ENCODE measurements at regions not wholly inside any gene's neighbourhood (a gene's known extent, or its start where the extent isn't known, plus 50 kb on each side); places are given as distances from the start of the nearest gene placed in this dataset.

- Histone ChIP-seq H3K36me3 (ENCODE audit: control insufficient read depth in 2 of 2, extremely low read depth in 1 of 2, insufficient read depth in 2 of 2, low read length in 2 of 2) (no peaks in the 10 kb centered on the region), H3K9me1 (ENCODE audit: control insufficient read depth, extremely low read depth, insufficient read depth, low read length) (no peaks in the 10 kb centered on the region), H3K9me3 (ENCODE audit: control insufficient read depth, low read depth, low read length) (no peaks in the 10 kb centered on the region), H3K4me1 (ENCODE audit: control insufficient read depth, extremely low read depth, insufficient read depth, low read length) (no peaks in the 10 kb centered on the region), H3K4me2 (ENCODE audit: control insufficient read depth, extremely low read depth, insufficient read depth, low read depth, low read length) (no peak overlapping the region), H3K4me3 (ENCODE audit: control insufficient read depth in 2 of 3, extremely low read depth in 1 of 3, insufficient read depth in 2 of 3, low read depth in 1 of 3, low read length in 3 of 3) (no peak overlapping the region), H3K9ac (ENCODE audit: control insufficient read depth, extremely low read depth, insufficient read depth, low read length) (no peak overlapping the region), H4K20me1 (ENCODE audit: control insufficient read depth, extremely low read depth, insufficient read depth, low read length) (no peaks in the 10 kb centered on the region), H3K27me3 (ENCODE audit: control insufficient read depth, extremely low read depth, insufficient read depth, low read length) (no peaks in the 10 kb centered on the region), H2AFZ (ENCODE audit: control insufficient read depth, low read length) (no peak overlapping the region), H3K27ac (ENCODE audit: control insufficient read depth, insufficient read depth, low read length) (no peak overlapping the region), H3K79me2 (ENCODE audit: control insufficient read depth, insufficient read depth, low read length) (no peaks in the 10 kb centered on the region)
- DNase-seq (ENCODE audit: low read depth, low spot score) = no peak
- dilution Hi-C loops (cut with MboI; ENCODE audit: extremely low pct_ligation_motif_present, low sequenced_read_pairs) = no loop called here
- TF ChIP-seq EZH2 (IDR thresholded peaks at IDR 0.05; ENCODE audit: low read length) (no peak), CTCF (optimal IDR thresholded peaks at IDR 0.05 in 1 of 3, IDR thresholded peaks at IDR 0.05 in 1 of 3, conservative IDR thresholded peaks at IDR 0.05 in 1 of 3; ENCODE audit: extremely low read depth in 1 of 3, insufficient read depth in 2 of 3, low read length in 3 of 3) (no peak)
- no peak for FAIRE-seq
Observed at GRCh38 chr9:1876891-1877496, 138.2 kb upstream of the SMARCA2 start.

DNA sequence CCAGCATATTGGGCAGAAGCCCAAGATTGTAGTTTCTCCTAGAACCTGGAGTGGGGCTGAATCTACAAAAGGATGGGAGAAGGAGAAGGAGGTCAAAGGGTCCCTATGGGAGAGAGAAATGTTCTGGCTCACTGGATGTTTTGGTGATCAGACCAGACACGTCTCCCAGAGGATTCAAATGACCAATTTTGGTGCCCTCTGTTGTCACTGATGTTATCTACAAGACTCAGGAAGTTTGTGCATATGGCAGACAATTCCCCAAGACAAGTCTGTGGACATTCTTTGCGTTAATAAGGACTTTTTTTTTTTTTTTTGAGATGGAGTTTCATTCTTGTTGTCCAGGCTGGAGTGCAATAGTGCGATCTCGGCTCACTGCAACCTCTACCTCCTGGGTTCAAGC lies 137.2 kb upstream of the SMARCA2 start:
- H3K9me1 ChIP-seq (ENCODE audit: control insufficient read depth, extremely low read depth, insufficient read depth, low read length) = no peaks in the 10 kb centered on the region
- no peaks in the 10 kb centered on the region for H3K4me1 ChIP-seq (ENCODE audit: control insufficient read depth, extremely low read depth, insufficient read depth, low read length)
- no peak overlapping the region for H3K9ac ChIP-seq (ENCODE audit: control insufficient read depth, extremely low read depth, insufficient read depth, low read length)
- no peaks in the 10 kb centered on the region for H4K20me1 ChIP-seq (ENCODE audit: control insufficient read depth, extremely low read depth, insufficient read depth, low read length)
- dilution Hi-C loops (cut with MboI; ENCODE audit: extremely low pct_ligation_motif_present, low sequenced_read_pairs) = no loop called here
- H3K27me3 ChIP-seq (ENCODE audit: control insufficient read depth, extremely low read depth, insufficient read depth, low read length) = no peaks in the 10 kb centered on the region
- no peaks in the 10 kb centered on the region for H3K79me2 ChIP-seq (ENCODE audit: control insufficient read depth, insufficient read depth, low read length)
- H3K36me3 ChIP-seq (ENCODE audit: control insufficient read depth in 2 of 2, extremely low read depth in 1 of 2, insufficient read depth in 2 of 2, low read length in 2 of 2) = no peaks in the 10 kb centered on the region
- H3K4me3 ChIP-seq (ENCODE audit: control insufficient read depth in 2 of 3, extremely low read depth in 1 of 3, insufficient read depth in 2 of 3, low read depth in 1 of 3, low read length in 3 of 3) = no peak overlapping the region
- no peak for FAIRE-seq
- no peak overlapping the region for H2AFZ ChIP-seq (ENCODE audit: control insufficient read depth, low read length)
- no peak overlapping the region for H3K27ac ChIP-seq (ENCODE audit: control insufficient read depth, insufficient read depth, low read length)
- no peaks in the 10 kb centered on the region for H3K9me3 ChIP-seq (ENCODE audit: control insufficient read depth, low read depth, low read length)
- no peak overlapping the region for H3K4me2 ChIP-seq (ENCODE audit: control insufficient read depth, extremely low read depth, insufficient read depth, low read depth, low read length)
- DNase-seq (ENCODE audit: low read depth, low spot score) = no peak
- no peak for TF ChIP-seq CTCF (optimal IDR thresholded peaks at IDR 0.05 in 1 of 3, IDR thresholded peaks at IDR 0.05 in 1 of 3, conservative IDR thresholded peaks at IDR 0.05 in 1 of 3; ENCODE audit: extremely low read depth in 1 of 3, insufficient read depth in 2 of 3, low read length in 3 of 3)
- no peak for TF ChIP-seq EZH2 (IDR thresholded peaks at IDR 0.05; ENCODE audit: low read length)
